Upper lobe of right lung (tissue), 1 donor: ENCODE measurements at regions not wholly inside any gene's neighbourhood (a gene's known extent, or its start where the extent isn't known, plus 50 kb on each side); places are given as distances from the start of the nearest gene placed in this dataset.

Source experiments
- ATAC-seq: fragments of 200-7000 bp; cut with Tn5 transposase; one replicate; pipeline ENCODE4 v1.9.1; 2020; ENCODE audit warnings: mild to moderate bottlenecking, moderate library complexity
- DNase-seq: peaks from one replicate; pipeline ENCODE4 v3.0.0-alpha.2; 2020
- H3K27ac ChIP-seq: fragments of 200-600 bp; one replicate; pipeline ENCODE4 v1.8.0; 2022
- H3K27me3 ChIP-seq: fragments of 200-600 bp; one replicate; pipeline ENCODE4 v1.8.0; 2022; ENCODE audit warnings: mild to moderate bottlenecking
- H3K36me3 ChIP-seq: fragments of 200-600 bp; one replicate; pipeline ENCODE4 v1.8.0; 2022
- H3K4me1 ChIP-seq: fragments of 200-600 bp; one replicate; pipeline ENCODE4 v1.8.0; 2022
- H3K4me3 ChIP-seq: fragments of 200-600 bp; one replicate; pipeline ENCODE4 v1.8.0; 2022; ENCODE audit warnings: mild to moderate bottlenecking
- H3K9me3 ChIP-seq: fragments of 200-600 bp; one replicate; pipeline ENCODE4 v1.8.0; 2022
- intact Hi-C: fragments of 100-400 bp; cut with DNase I; formaldehyde crosslinking; loops from one replicate; pipeline ENCODE4 v1.11.0; 2022
- TF ChIP-seq, protein P1 (sequence below): fragments of 200-600 bp; IDR thresholded peaks from one replicate; pipeline ENCODE4 v1.8.0; 2022; ENCODE audit warnings: antibody characterized with exemption
- donor health status: DM: no; HTN: yes; CAD: no; lungs with severe emphysema.

- no peak for DNase-seq
- Histone ChIP-seq H3K9me3 (no peaks in the 10 kb centered on the region), H3K27me3 (no peaks in the 10 kb centered on the region), H3K4me3 (no peak overlapping the region), H3K36me3 (no peaks in the 10 kb centered on the region), H3K27ac (no peak overlapping the region), H3K4me1 (no peaks in the 10 kb centered on the region)
- no peak for ATAC-seq
- intact Hi-C loops = no loop called here
- TF ChIP-seq, protein P1, sequence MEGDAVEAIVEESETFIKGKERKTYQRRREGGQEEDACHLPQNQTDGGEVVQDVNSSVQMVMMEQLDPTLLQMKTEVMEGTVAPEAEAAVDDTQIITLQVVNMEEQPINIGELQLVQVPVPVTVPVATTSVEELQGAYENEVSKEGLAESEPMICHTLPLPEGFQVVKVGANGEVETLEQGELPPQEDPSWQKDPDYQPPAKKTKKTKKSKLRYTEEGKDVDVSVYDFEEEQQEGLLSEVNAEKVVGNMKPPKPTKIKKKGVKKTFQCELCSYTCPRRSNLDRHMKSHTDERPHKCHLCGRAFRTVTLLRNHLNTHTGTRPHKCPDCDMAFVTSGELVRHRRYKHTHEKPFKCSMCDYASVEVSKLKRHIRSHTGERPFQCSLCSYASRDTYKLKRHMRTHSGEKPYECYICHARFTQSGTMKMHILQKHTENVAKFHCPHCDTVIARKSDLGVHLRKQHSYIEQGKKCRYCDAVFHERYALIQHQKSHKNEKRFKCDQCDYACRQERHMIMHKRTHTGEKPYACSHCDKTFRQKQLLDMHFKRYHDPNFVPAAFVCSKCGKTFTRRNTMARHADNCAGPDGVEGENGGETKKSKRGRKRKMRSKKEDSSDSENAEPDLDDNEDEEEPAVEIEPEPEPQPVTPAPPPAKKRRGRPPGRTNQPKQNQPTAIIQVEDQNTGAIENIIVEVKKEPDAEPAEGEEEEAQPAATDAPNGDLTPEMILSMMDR = no peak
Measured at GRCh38 chr5:111813537-111813936, 56.5 kb upstream of the NREP start.

GRCh38 chr5:111810112-111810511 lies 53.1 kb upstream of the NREP start:
- Histone ChIP-seq H3K36me3 (no peaks in the 10 kb centered on the region), H3K4me1 (no peaks in the 10 kb centered on the region), H3K4me3 (no peak overlapping the region), H3K9me3 (no peaks in the 10 kb centered on the region), H3K27me3 (no peaks in the 10 kb centered on the region), H3K27ac (no peak overlapping the region)
- DNase-seq (no peak), ATAC-seq (no peak)
- TF ChIP-seq, protein P1 = no peak
- intact Hi-C loops = no loop called here
